Esophagus squamous epithelium (tissue), 4 donors: ENCODE measurements at regions not wholly inside any gene's neighbourhood (a gene's known extent, or its start where the extent isn't known, plus 50 kb on each side); places are given as distances from the start of the nearest gene placed in this dataset.

ENCODE experiments used
- CTCF ChIP-seq, 6 experiments: fragments of 450-650 bp in 4 of 6; fragments of 200-600 bp in 2 of 6; sonication (generic) in 2 of 6; IDR thresholded peaks; one replicate each; pipeline ENCODE4 v1.5.1; 2016 to 2019; ENCODE audit warnings: antibody characterized with exemption in 6 of 6, mild to moderate bottlenecking in 4 of 6, moderate library complexity in 4 of 6
- POLR2A ChIP-seq, 4 donors: fragments of 450-650 bp; IDR thresholded peaks; one replicate each; pipeline ENCODE4 v1.6.1; 2017; ENCODE audit warnings: antibody characterized with exemption in 4 of 4, mild to moderate bottlenecking in 4 of 4, moderate library complexity in 3 of 4

- no peak for TF ChIP-seq CTCF (IDR thresholded peaks at IDR 0.05)
- TF ChIP-seq POLR2A (IDR thresholded peaks at IDR 0.05) = no peak
These were observed 426.3 kb upstream of the FAM241A start for GRCh38 chr4:111718763-111719559.
